Ishikawa (cell line): ENCODE measurements at regions not wholly inside any gene's neighbourhood (a gene's known extent, or its start where the extent isn't known, plus 50 kb on each side); places are given as distances from the start of the nearest gene placed in this dataset.

Experiments used
- CEBPB ChIP-seq: IDR thresholded peaks from 2 replicates; pipeline ENCODE4 v1.6.1; 2012
- CREB1 ChIP-seq: IDR thresholded peaks from 2 replicates; pipeline ENCODE4 v1.6.1; 2012; ENCODE audit warnings: low read depth
- EGR1 ChIP-seq: IDR thresholded peaks from 2 replicates; pipeline ENCODE4 v1.6.1; 2012
- EP300 ChIP-seq: IDR thresholded peaks from 2 replicates; pipeline ENCODE4 v1.6.1; 2012; ENCODE audit warnings: borderline replicate concordance
- FOXM1 ChIP-seq: IDR thresholded peaks from 2 replicates; pipeline ENCODE4 v1.6.1; 2012; ENCODE audit warnings: low read depth, borderline replicate concordance
- MAX ChIP-seq: IDR thresholded peaks from 2 replicates; pipeline ENCODE4 v1.6.1; 2012
- NFIC ChIP-seq: IDR thresholded peaks from 2 replicates; pipeline ENCODE4 v1.6.1; 2012
- RAD21 ChIP-seq: IDR thresholded peaks from 2 replicates; pipeline ENCODE4 v1.6.1; 2012; ENCODE audit warnings: low read depth
- REST ChIP-seq: IDR thresholded peaks from 2 replicates; pipeline ENCODE4 v1.6.1; 2012; ENCODE audit warnings: low read depth, mild to moderate bottlenecking
- TAF1 ChIP-seq: IDR thresholded peaks from 2 replicates; pipeline ENCODE4 v1.6.1; 2012; ENCODE audit warnings: low read depth, mild to moderate bottlenecking
- TCF12 ChIP-seq: IDR thresholded peaks from 2 replicates; pipeline ENCODE4 v1.6.1; 2012; ENCODE audit warnings: low read depth
- TEAD4 ChIP-seq: IDR thresholded peaks from 2 replicates; pipeline ENCODE4 v1.6.1; 2012
- USF1 ChIP-seq: IDR thresholded peaks from 2 replicates; pipeline ENCODE4 v1.6.1; 2012
- YY1 ChIP-seq: IDR thresholded peaks from 2 replicates; pipeline ENCODE4 v1.6.1; 2012; ENCODE audit warnings: low read depth
- ZBTB7A ChIP-seq: IDR thresholded peaks from 2 replicates; pipeline ENCODE4 v1.6.1; 2012; ENCODE audit warnings: low read depth

GRCh38 chr2:53559302-53559966 is 208.2 kb upstream of the CHAC2 start:
- no peak for TF ChIP-seq EGR1
- TF ChIP-seq MAX = no peak
- no peak for TF ChIP-seq REST
- no peak for TF ChIP-seq NFIC
- TF ChIP-seq ZBTB7A = no peak
- TF ChIP-seq TAF1 = no peak
- no peak for TF ChIP-seq TEAD4
- TF ChIP-seq CEBPB = no peak
- TF ChIP-seq USF1 = no peak

- TF ChIP-seq TCF12 (no peak), EP300 (no peak), TEAD4 (no peak), EGR1 (no peak), YY1 (no peak), RAD21 (no peak), NFIC (no peak), USF1 (no peak), CEBPB (no peak), REST (no peak), TAF1 (no peak), ZBTB7A (no peak), CREB1 (no peak), FOXM1 (no peak)
Observed at GRCh38 chr2:53558867-53559266, 208.7 kb upstream of the CHAC2 start.

GRCh38 chr2:53549497-53549896 is 218.1 kb upstream of the CHAC2 start:
- TF ChIP-seq TCF12 (no peak), YY1 (no peak), EGR1 (no peak), FOXM1 (no peak), MAX (no peak), TAF1 (no peak), REST (no peak), CREB1 (no peak), USF1 (no peak), CEBPB (no peak), TEAD4 (no peak), ZBTB7A (no peak), NFIC (no peak), EP300 (no peak), RAD21 (no peak)

GRCh38 chr2:53545604-53546003 is 222.0 kb upstream of the CHAC2 start:
- TF ChIP-seq REST = no peak
